ENCODE measurements at regions not wholly inside any gene's neighbourhood (a gene's known extent, or its start where the extent isn't known, plus 50 kb on each side); places are given as distances from the start of the nearest gene placed in this dataset.

DNA sequence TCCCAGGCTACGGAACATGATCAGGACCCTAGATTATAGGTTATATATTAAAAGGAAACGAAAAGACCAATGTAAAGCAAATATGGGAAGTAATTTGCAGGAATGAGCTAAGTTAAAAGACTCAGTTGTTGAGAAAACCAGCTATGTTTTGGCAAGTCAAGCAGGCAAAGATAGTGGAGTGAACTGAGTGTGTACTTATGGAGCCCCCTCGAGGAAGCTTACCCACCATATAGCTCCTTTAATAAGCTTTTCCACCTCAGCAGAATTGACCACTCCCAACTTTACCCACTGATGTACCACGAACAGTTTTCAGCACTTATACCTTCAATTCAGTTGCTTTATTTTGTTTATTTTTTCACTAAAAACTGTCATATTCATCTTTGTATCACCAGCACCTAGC, 57.3 kb upstream of the PJA2 start:
- Mint-ChIP-seq H3K4me3 (ENCODE audit: unreplicated experiment) (no peak overlapping the region), H3K27me3 (ENCODE audit: low read depth) (no peaks in the 10 kb centered on the region), H3K4me1 (ENCODE audit: low read depth) (peaks cover 8% of the 10 kb centered on the region), H3K36me3 (ENCODE audit: low read depth) (no peaks in the 10 kb centered on the region), H3K27ac (ENCODE audit: unreplicated experiment) (no peak overlapping the region), H3K9me3 (ENCODE audit: low read depth) (no peaks in the 10 kb centered on the region)
- no peak for DNase-seq (ENCODE audit: low spot score)
- no peak for TF ChIP-seq CTCF (IDR thresholded peaks at IDR 0.05)

Measured in chondrocyte (in vitro differentiated cells).